ENCODE measurements at regions not wholly inside any gene's neighbourhood (a gene's known extent, or its start where the extent isn't known, plus 50 kb on each side); places are given as distances from the start of the nearest gene placed in this dataset.

DNA sequence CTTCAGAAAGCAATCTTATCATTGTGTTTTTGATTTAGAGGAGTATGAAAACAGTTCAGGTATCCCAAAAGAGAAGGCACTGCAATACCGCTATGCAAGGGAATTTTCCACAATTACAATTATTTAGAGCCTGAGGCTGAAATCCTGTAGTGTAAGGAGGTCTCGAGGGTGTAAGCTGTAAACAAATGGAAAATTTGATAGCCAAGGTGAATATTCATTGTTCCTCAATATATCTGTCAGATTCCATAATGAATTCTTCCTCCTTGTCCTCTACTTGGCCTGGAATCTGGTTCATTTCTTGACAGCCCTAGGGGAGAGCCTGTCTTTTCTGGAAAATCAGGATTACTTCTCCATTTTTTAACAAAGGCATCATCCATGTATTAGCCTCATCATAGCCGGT is 63.1 kb upstream of the SMARCA2 start (continued):
- TF ChIP-seq, protein P1, sequence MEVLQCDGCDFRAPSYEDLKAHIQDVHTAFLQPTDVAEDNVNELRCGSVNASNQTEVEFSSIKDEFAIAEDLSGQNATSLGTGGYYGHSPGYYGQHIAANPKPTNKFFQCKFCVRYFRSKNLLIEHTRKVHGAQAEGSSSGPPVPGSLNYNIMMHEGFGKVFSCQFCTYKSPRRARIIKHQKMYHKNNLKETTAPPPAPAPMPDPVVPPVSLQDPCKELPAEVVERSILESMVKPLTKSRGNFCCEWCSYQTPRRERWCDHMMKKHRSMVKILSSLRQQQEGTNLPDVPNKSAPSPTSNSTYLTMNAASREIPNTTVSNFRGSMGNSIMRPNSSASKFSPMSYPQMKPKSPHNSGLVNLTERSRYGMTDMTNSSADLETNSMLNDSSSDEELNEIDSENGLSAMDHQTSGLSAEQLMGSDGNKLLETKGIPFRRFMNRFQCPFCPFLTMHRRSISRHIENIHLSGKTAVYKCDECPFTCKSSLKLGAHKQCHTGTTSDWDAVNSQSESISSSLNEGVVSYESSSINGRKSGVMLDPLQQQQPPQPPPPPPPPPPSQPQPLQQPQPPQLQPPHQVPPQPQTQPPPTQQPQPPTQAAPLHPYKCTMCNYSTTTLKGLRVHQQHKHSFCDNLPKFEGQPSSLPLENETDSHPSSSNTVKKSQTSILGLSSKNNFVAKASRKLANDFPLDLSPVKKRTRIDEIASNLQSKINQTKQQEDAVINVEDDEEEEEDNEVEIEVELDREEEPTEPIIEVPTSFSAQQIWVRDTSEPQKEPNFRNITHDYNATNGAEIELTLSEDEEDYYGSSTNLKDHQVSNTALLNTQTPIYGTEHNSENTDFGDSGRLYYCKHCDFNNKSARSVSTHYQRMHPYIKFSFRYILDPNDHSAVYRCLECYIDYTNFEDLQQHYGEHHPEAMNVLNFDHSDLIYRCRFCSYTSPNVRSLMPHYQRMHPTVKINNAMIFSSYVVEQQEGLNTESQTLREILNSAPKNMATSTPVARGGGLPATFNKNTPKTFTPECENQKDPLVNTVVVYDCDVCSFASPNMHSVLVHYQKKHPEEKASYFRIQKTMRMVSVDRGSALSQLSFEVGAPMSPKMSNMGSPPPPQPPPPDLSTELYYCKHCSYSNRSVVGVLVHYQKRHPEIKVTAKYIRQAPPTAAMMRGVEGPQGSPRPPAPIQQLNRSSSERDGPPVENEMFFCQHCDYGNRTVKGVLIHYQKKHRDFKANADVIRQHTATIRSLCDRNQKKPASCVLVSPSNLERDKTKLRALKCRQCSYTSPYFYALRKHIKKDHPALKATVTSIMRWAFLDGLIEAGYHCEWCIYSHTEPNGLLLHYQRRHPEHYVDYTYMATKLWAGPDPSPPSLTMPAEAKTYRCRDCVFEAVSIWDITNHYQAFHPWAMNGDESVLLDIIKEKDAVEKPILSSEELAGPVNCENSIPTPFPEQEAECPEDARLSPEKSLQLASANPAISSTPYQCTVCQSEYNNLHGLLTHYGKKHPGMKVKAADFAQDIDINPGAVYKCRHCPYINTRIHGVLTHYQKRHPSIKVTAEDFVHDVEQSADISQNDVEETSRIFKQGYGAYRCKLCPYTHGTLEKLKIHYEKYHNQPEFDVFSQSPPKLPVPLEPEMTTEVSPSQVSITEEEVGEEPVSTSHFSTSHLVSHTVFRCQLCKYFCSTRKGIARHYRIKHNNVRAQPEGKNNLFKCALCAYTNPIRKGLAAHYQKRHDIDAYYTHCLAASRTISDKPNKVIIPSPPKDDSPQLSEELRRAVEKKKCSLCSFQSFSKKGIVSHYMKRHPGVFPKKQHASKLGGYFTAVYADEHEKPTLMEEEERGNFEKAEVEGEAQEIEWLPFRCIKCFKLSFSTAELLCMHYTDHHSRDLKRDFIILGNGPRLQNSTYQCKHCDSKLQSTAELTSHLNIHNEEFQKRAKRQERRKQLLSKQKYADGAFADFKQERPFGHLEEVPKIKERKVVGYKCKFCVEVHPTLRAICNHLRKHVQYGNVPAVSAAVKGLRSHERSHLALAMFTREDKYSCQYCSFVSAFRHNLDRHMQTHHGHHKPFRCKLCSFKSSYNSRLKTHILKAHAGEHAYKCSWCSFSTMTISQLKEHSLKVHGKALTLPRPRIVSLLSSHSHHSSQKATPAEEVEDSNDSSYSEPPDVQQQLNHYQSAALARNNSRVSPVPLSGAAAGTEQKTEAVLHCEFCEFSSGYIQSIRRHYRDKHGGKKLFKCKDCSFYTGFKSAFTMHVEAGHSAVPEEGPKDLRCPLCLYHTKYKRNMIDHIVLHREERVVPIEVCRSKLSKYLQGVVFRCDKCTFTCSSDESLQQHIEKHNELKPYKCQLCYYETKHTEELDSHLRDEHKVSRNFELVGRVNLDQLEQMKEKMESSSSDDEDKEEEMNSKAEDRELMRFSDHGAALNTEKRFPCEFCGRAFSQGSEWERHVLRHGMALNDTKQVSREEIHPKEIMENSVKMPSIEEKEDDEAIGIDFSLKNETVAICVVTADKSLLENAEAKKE (CRISPR knock-in tag; IDR thresholded peaks at IDR 0.05): no peak
- no peak for TF ChIP-seq ZNF114 (CRISPR knock-in tag; IDR thresholded peaks at IDR 0.05)
- TF ChIP-seq CREB1 (CRISPR knock-in tag; IDR thresholded peaks at IDR 0.05; ENCODE audit: low read depth): no peak
- no peak for TF ChIP-seq JUNB (IDR thresholded peaks at IDR 0.05; ENCODE audit: unreplicated experiment)
- TF ChIP-seq POLR2AphosphoS5 (IDR thresholded peaks at IDR 0.05; ENCODE audit: low read depth): no peak

GRCh38 chr9:1954238-1954637 is 60.9 kb upstream of the SMARCA2 start:
- DNase-seq (ENCODE audit: low spot score) (no peak), ATAC-seq (no peak)
- no peak overlapping the region for H3K4me2 ChIP-seq
- H3K27me3 ChIP-seq (ENCODE audit: insufficient read depth): no peaks in the 10 kb centered on the region
- Mint-ChIP-seq H3K36me3 (ENCODE audit: low read depth) (no peaks in the 10 kb centered on the region), H3K27me3 (ENCODE audit: insufficient read depth, low read depth, poor library complexity) (no peaks in the 10 kb centered on the region), H3K4me3 (no peak overlapping the region), H3K4me1 (peaks cover 4% of the 10 kb centered on the region; the same call in 2 of the 3 replicates), H3K27ac (no peak overlapping the region), H3K9me3 (no peaks in the 10 kb centered on the region)
- TF ChIP-seq STAT1 (IDR thresholded peaks at IDR 0.05; ENCODE audit: unreplicated experiment) (no peak), ZNF114 (CRISPR knock-in tag; IDR thresholded peaks at IDR 0.05) (no peak)
- no peaks in the 10 kb centered on the region for H3K79me2 ChIP-seq (replicated peaks; ENCODE audit: insufficient read depth)
- no peak overlapping the region for H3K4me3 ChIP-seq
- no peak overlapping the region for H3K27ac ChIP-seq (ENCODE audit: low read depth)
- H3F3A ChIP-seq (replicated peaks; ENCODE audit: low read depth): no peaks in the 10 kb centered on the region
- H4K20me1 ChIP-seq (replicated peaks; ENCODE audit: insufficient read depth): no peaks in the 10 kb centered on the region
- H3K9me2 ChIP-seq (ENCODE audit: insufficient read depth): peaks cover 9% of the 10 kb centered on the region
- H2AFZ ChIP-seq: no peak overlapping the region
- peaks cover 39% of the 10 kb centered on the region for H3K4me1 ChIP-seq (ENCODE audit: insufficient read depth)
- no peaks in the 10 kb centered on the region for H3K36me3 ChIP-seq (ENCODE audit: insufficient read depth)

Data from GM23338 (cell line).